ENCODE measurements at regions not wholly inside any gene's neighbourhood (a gene's known extent, or its start where the extent isn't known, plus 50 kb on each side); places are given as distances from the start of the nearest gene placed in this dataset.

GRCh38 chr19:29436591-29437103 lies 89.1 kb upstream of the VSTM2B start:
- no peak for TF ChIP-seq EZH2 (IDR thresholded peaks at IDR 0.05; ENCODE audit: low read length)
- no peak for TF ChIP-seq CTCF (optimal IDR thresholded peaks at IDR 0.05 in 1 of 3, IDR thresholded peaks at IDR 0.05 in 1 of 3, conservative IDR thresholded peaks at IDR 0.05 in 1 of 3; ENCODE audit: extremely low read depth in 1 of 3, insufficient read depth in 2 of 3, low read length in 3 of 3)
- H3K9me3 ChIP-seq (ENCODE audit: control insufficient read depth, low read depth, low read length), result peaks cover 16% of the 10 kb centered on the region
- no peak for DNase-seq (ENCODE audit: low read depth, low spot score)
- no peak overlapping the region for H3K9ac ChIP-seq (ENCODE audit: control insufficient read depth, extremely low read depth, insufficient read depth, low read length)
- H3K9me1 ChIP-seq (ENCODE audit: control insufficient read depth, extremely low read depth, insufficient read depth, low read length), result no peaks in the 10 kb centered on the region
- FAIRE-seq, result no peak
- no peak overlapping the region for H3K4me2 ChIP-seq (ENCODE audit: control insufficient read depth, extremely low read depth, insufficient read depth, low read depth, low read length)
- H3K27me3 ChIP-seq (ENCODE audit: control insufficient read depth, extremely low read depth, insufficient read depth, low read length), result no peaks in the 10 kb centered on the region
- dilution Hi-C loops (cut with MboI; ENCODE audit: extremely low pct_ligation_motif_present, low sequenced_read_pairs), result no loop called here
- no peaks in the 10 kb centered on the region for H3K36me3 ChIP-seq (ENCODE audit: control insufficient read depth in 2 of 2, extremely low read depth in 1 of 2, insufficient read depth in 2 of 2, low read length in 2 of 2)
- no peaks in the 10 kb centered on the region for H3K79me2 ChIP-seq (ENCODE audit: control insufficient read depth, insufficient read depth, low read length)
- no peak overlapping the region for H3K27ac ChIP-seq (ENCODE audit: control insufficient read depth, insufficient read depth, low read length)
- H4K20me1 ChIP-seq (ENCODE audit: control insufficient read depth, extremely low read depth, insufficient read depth, low read length), result no peaks in the 10 kb centered on the region
- H3K4me1 ChIP-seq (ENCODE audit: control insufficient read depth, extremely low read depth, insufficient read depth, low read length), result no peaks in the 10 kb centered on the region
- H2AFZ ChIP-seq (ENCODE audit: control insufficient read depth, low read length), result no peak overlapping the region
- no peak overlapping the region for H3K4me3 ChIP-seq (ENCODE audit: control insufficient read depth in 2 of 3, extremely low read depth in 1 of 3, insufficient read depth in 2 of 3, low read depth in 1 of 3, low read length in 3 of 3)

DNA sequence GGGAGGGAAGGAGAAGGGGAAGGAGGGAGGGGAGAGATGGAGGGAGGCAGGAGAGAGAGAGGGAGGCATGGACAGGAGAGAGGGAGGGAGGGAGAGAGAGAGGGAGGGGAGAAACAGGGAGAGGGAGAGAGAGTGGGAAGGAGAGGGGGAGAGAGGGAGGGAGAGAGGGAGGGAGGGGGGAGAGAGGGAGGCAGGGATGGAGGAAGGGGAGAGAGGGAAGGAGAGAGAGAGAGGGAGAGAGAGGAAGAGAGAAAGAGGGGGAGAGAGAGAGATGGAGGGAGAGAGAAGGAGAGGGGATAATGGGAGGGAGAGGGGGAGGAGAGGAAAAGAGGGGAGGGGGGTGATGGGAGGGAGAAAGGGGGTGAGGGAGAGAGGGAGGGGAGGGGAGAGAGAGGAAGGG lies 86.8 kb upstream of the VSTM2B start:
- Histone ChIP-seq H3K4me2 (ENCODE audit: control insufficient read depth, extremely low read depth, insufficient read depth, low read depth, low read length) (no peak overlapping the region), H2AFZ (ENCODE audit: control insufficient read depth, low read length) (no peak overlapping the region), H3K27me3 (ENCODE audit: control insufficient read depth, extremely low read depth, insufficient read depth, low read length) (no peaks in the 10 kb centered on the region), H3K79me2 (ENCODE audit: control insufficient read depth, insufficient read depth, low read length) (no peaks in the 10 kb centered on the region), H3K4me1 (ENCODE audit: control insufficient read depth, extremely low read depth, insufficient read depth, low read length) (no peaks in the 10 kb centered on the region), H3K9me3 (ENCODE audit: control insufficient read depth, low read depth, low read length) (peaks cover 6% of the 10 kb centered on the region), H3K4me3 (ENCODE audit: control insufficient read depth in 2 of 3, extremely low read depth in 1 of 3, insufficient read depth in 2 of 3, low read depth in 1 of 3, low read length in 3 of 3) (no peak overlapping the region), H3K9ac (ENCODE audit: control insufficient read depth, extremely low read depth, insufficient read depth, low read length) (no peak overlapping the region), H3K9me1 (ENCODE audit: control insufficient read depth, extremely low read depth, insufficient read depth, low read length) (no peaks in the 10 kb centered on the region), H4K20me1 (ENCODE audit: control insufficient read depth, extremely low read depth, insufficient read depth, low read length) (no peaks in the 10 kb centered on the region), H3K36me3 (ENCODE audit: control insufficient read depth in 2 of 2, extremely low read depth in 1 of 2, insufficient read depth in 2 of 2, low read length in 2 of 2) (no peaks in the 10 kb centered on the region), H3K27ac (ENCODE audit: control insufficient read depth, insufficient read depth, low read length) (no peak overlapping the region)
- DNase-seq (ENCODE audit: low read depth, low spot score) (no peak), FAIRE-seq (no peak)
- dilution Hi-C loops (cut with MboI; ENCODE audit: extremely low pct_ligation_motif_present, low sequenced_read_pairs), result no loop called here
- no peak for TF ChIP-seq EZH2 (IDR thresholded peaks at IDR 0.05; ENCODE audit: low read length)
- TF ChIP-seq CTCF (optimal IDR thresholded peaks at IDR 0.05 in 1 of 3, IDR thresholded peaks at IDR 0.05 in 1 of 3, conservative IDR thresholded peaks at IDR 0.05 in 1 of 3; ENCODE audit: extremely low read depth in 1 of 3, insufficient read depth in 2 of 3, low read length in 3 of 3), result no peak

Data from keratinocyte (primary cell).